ENCODE measurements at regions not wholly inside any gene's neighbourhood (a gene's known extent, or its start where the extent isn't known, plus 50 kb on each side); places are given as distances from the start of the nearest gene placed in this dataset.
"Not testable (repeated sequence)": the region's sequence is repeated elsewhere in the genome, so short reads cannot be mapped to it uniquely, and the experiment has no call there.

- not testable (repeated sequence) for DNase-seq (ENCODE audit: extremely low read depth, low read depth, low spot score)
Measured at GRCh38 chr10:38356527-38356926, 262.4 kb downstream of the ZNF37A start.

- not testable (repeated sequence) for DNase-seq (ENCODE audit: extremely low read depth, low read depth, low spot score)
Measured at GRCh38 chr10:38362514-38362913, 268.4 kb downstream of the ZNF37A start.

DNA sequence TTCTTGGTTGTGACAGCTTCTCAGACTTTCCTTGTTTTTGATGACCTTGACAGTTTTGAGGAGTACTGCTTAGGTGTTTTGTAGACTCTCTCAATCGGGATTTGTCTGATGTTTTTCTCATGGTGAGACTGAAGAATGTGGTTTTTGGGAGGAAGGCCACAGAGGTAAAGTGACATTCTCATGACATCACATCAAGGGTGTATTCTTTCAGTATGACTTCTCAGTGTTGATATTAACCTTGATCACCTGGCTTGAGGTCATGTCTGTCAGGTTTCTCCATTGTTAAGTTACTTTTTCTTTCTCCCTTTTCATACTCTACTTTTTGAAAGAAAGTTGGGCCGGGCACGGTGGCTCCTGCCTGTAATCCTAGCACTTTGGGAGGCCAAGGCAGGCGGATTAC lies 269.9 kb downstream of the ZNF37A start:
- DNase-seq (ENCODE audit: extremely low read depth, low read depth, low spot score): not testable (repeated sequence)

DNA sequence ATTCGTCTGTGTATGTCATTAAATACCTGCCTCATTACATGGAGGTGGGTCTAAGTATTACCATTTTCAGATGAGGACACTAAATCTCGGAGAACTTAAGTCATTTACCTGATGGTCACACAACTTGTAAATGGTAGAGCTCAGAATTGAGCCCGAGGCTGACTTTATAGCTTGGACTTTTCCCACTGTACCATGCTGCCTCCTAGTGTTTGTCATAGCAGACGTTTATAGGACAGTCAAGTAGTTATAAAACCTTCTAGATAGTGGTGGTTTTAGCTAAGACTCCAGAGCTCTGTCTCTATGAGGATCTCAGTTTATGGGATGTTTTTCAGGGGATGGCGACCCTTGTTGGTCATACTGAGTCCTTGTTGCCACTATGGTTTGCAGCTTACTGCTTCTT lies 271.8 kb downstream of the ZNF37A start:
- DNase-seq (ENCODE audit: extremely low read depth, low read depth, low spot score): not testable (repeated sequence)

DNA sequence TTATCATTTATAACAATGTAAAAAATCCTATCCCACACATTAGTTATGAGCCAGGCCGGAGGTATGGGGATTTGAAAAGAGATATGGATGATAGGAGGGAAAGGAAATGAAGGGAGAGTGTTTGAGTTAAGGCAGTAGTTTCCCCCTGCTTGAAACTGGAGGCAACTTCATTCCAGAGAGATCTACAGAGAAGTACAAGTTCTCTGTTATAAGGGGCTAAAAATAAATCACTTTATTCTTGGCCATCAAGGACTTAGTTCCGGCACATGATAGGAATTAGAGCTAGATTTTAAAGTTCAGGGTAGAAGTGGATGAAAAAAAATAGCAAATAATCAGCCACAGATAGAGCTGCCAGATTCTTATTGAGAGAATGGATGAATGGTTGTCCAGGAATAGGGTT lies 289.7 kb downstream of the ZNF37A start:
- DNase-seq (ENCODE audit: extremely low read depth, low read depth, low spot score): not testable (repeated sequence)

- DNase-seq (ENCODE audit: extremely low read depth, low read depth, low spot score): not testable (repeated sequence)
Measured at GRCh38 chr10:38386869-38387268, 292.7 kb downstream of the ZNF37A start.

DNA sequence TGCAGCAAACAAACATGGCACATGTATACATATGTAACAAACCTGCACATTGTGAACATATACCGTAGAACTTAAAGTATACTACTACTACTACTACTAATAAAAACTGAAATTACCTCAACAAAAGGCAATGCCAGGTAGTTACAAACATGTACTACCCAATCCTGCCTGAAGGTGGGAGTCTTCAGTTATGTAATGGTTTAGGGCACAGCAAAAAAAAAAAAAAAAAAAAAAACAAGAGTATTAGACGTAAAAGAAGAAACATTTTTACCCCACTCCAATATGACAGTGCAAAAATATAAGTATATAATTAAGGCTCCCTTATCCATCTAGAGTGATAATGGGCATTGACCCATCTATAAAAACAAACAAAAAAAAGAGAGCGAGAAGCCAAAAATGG lies 296.6 kb downstream of the ZNF37A start:
- DNase-seq (ENCODE audit: extremely low read depth, low read depth, low spot score): not testable (repeated sequence)

DNA sequence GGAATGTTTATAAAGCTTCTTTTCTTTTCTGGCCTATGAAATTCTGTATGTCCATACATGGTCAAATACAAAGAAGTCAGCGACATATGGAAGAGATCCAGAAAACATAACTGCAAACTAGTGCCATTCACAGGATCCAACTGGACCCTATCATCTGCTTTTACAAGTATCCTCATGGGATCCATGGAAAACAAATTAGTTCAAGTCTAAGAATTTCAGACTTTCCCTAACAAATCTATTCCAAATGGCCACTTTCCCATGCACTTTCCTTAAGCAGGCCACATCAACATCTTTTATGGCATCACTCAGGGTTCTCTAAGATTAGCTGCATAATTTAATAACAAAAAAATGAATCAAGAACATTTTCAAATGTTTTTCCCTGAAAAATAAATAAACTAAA lies 301.3 kb downstream of the ZNF37A start:
- DNase-seq (ENCODE audit: extremely low read depth, low read depth, low spot score): not testable (repeated sequence)

DNA sequence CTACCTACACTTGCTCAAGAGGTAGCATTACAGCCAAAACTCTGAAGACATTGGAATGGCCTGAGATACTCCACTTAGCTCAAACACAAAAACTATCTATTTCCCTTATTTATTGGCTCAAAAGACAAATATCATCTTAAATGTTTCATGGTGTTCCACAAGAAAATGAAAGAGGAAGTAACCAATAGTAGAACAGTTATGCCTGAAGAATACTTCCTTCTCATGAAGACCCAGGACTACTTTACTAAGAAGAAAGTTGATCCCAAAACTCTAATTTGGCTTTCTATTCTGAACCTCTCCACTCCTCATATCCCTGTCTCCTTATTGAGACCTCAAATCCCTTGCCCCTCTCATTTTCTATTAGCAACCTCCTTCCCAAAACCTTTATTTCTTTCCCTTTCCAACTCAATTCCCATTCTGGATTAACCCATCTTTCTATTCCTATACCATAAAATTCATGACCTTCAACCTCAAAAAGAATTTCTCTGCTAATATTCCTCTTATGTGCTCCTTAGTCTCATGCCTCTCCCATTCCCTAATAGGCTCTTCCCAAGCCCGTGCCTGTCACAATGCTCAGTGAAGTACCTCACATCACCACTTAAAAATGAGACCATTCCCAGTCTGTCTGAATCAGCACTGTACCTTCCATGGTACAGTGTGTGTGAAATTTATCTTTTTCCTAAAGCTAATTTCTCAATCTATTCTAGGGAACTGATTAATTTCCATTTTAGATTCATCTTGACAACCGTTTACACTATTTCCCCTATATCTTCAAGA lies 302.2 kb downstream of the ZNF37A start:
- not testable (repeated sequence) for DNase-seq (ENCODE audit: extremely low read depth, low read depth, low spot score)

- not testable (repeated sequence) for DNase-seq (ENCODE audit: extremely low read depth, low read depth, low spot score)
Measured at GRCh38 chr10:38401565-38401964, 307.4 kb downstream of the ZNF37A start.

DNA sequence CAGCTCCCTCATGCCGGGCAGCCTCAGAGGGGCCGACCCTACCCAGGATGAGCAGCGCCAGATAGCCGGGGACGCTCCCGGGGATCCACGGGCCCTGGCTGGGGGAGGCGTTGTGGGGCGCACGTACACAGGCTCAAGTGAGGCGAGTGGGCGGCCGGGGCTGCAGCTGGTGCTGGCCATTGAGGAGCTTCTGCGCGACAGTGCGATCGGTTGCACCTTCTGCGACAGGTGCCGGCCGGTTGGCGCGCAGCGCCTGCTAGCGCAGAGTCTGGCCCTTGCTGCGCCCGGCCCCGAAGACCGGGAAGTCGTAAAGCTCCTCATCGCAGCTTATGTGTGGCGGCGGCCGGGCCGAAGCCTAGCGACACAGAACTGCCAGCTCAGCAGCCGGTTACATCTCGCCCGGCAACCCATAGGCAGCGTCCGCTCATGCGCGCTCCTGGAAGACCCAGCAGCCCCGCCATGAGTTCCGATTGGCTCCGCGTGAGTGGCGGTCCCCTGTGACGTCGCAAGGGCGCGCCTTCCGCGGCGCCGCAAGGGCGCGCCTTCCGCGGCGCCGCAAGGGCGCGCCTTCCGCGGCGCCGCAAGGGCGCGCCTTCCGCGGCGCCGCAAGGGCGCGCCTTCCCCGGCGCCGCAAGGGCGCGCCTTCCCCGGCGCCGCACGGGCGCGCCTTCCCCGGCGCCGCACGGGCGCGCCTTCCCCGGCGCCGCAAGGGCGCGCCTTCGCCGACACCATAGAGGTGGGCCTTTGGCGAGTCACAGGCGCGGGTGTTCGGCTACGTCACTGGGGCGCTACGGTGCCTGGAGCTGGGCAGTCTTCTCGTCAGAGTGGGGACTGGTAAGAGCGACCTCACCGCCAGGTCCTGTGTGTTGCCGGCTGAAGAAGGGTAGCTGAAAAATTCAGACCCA lies 308.6 kb downstream of the ZNF37A start:
- peak; percentile 48 for DNase-seq (ENCODE audit: extremely low read depth, low read depth, low spot score)

DNA sequence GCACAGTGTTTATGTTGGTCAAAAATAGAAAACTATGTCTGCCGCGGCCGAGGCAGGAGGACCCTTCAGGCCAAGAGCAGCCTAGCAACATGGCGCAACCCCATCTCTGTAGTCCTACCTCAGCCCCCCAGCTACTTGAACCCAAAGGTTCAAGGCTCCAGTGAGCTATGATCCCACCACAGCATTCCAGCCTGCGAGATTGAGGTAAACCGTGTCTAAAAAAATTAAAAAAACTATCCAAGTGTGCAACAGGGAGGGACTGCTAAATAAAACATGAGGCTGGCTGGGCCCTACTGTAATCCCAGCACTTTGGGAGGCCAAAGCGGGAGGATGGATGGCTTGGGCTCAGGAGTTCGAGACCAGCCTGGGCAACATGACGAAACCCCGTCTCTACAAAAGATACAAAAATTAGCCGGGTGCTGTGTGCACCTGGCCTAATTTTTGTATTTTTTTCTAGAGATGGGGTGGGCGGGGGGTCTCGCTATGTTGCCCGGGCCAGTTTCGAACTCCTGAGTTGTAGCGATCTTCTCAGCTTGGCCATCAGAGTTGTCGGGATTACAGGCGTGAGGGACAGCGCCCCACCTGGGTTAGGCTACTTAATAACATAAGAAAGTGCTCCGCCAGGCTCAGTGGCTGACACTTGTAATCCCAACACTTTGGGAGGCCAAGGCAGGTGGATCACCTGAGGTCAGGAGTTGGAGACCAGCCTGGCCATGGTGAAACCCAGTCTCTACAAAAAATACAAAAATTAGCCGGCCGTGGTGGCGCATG lies 309.4 kb downstream of the ZNF37A start:
- DNase-seq (ENCODE audit: extremely low read depth, low read depth, low spot score): not testable (repeated sequence)

GRCh38 chr10:38423634-38424033 lies 329.5 kb downstream of the ZNF37A start:
- DNase-seq (ENCODE audit: extremely low read depth, low read depth, low spot score): not testable (repeated sequence)

- DNase-seq (ENCODE audit: extremely low read depth, low read depth, low spot score): not testable (repeated sequence)
Measured at GRCh38 chr10:38430242-38430641, 336.1 kb downstream of the ZNF37A start.

DNA sequence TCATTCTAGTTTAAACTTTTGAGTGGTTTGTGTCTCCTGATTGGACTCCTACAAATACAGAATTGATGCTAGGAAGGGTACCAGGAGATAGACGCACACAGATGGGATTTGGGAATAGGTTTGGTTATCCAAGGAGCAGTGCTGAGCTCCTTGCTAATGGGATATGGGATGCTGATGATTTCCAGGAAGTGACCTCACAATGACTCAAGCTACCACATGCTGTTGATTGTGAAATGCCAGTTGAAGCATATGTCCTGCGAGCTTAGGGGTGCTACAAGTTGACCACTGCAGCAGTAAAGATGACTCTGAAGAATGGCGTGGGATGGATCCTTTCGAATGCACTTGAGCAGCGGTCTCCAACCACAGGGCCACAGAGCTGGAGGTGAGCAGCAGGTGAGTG lies 343.2 kb downstream of the ZNF37A start:
- DNase-seq (ENCODE audit: extremely low read depth, low read depth, low spot score): not testable (repeated sequence)

GRCh38 chr10:38448614-38449355 lies 354.6 kb downstream of the ZNF37A start:
- not testable (repeated sequence) for DNase-seq (ENCODE audit: extremely low read depth, low read depth, low spot score)

- not testable (repeated sequence) for DNase-seq (ENCODE audit: extremely low read depth, low read depth, low spot score)
Measured at GRCh38 chr10:38449618-38450017, 355.5 kb downstream of the ZNF37A start.

DNA sequence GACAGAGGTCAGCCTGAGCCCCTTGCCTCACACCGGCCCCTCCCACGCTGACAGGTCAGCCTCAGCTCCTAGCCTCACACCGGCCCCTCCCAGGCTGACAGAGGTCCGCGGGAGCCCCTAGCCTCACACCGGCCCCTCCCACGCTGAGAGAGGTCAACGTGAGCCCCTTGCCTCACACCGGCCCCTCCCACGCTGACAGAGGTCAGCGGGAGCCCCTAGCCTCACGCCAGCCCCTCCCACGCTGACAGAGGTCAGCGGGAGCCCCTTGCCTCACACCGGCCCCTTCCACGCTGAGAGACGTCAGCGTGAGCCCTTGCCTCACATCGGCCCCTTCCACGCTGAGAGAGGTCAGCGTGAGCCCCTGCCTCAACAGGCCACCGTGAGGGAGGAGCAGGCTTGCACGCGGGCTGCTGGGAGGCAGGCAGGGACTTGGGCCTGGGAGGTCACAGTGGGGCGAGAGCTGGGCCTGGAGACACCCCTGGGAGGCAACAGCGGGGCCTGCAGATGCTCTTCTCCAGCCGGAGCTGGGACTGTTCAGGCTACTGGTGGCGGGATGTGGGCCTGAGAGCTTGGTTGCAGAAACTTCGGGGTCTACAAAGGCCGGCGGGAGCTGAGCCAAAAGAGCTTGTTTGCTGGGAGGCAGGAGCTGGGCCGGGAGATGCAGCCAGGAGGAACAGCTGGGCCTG lies 356.4 kb downstream of the ZNF37A start:
- DNase-seq (ENCODE audit: extremely low read depth, low read depth, low spot score): not testable (repeated sequence)

- DNase-seq (ENCODE audit: extremely low read depth, low read depth, low spot score): not testable (repeated sequence)
Measured at GRCh38 chr10:38451306-38451967, 357.3 kb downstream of the ZNF37A start.
